ENCODE measurements at regions not wholly inside any gene's neighbourhood (a gene's known extent, or its start where the extent isn't known, plus 50 kb on each side); places are given as distances from the start of the nearest gene placed in this dataset.
"Not testable (repeated sequence)": the region's sequence is repeated elsewhere in the genome, so short reads cannot be mapped to it uniquely, and the experiment has no call there.

GRCh38 chr7:152949253-152949652 lies 189.7 kb downstream of the ACTR3B start:
- DNase-seq (ENCODE audit: low spot score), result no peak

GRCh38 chr7:152949790-152950189 lies 190.2 kb downstream of the ACTR3B start:
- no peak for DNase-seq (ENCODE audit: low spot score)

GRCh38 chr7:152956006-152956405 lies 196.5 kb downstream of the ACTR3B start:
- DNase-seq (ENCODE audit: low spot score), result no peak

GRCh38 chr7:152959610-152960009 lies 200.1 kb downstream of the ACTR3B start:
- no peak for DNase-seq (ENCODE audit: low spot score)

GRCh38 chr7:152961796-152962195 lies 202.2 kb downstream of the ACTR3B start:
- not testable (repeated sequence) for DNase-seq (ENCODE audit: low spot score)

GRCh38 chr7:152966189-152966588 lies 206.6 kb downstream of the ACTR3B start:
- no peak for DNase-seq (ENCODE audit: low spot score)

GRCh38 chr7:152967958-152968357 lies 208.4 kb downstream of the ACTR3B start:
- DNase-seq (ENCODE audit: low spot score), result no peak

- no peak for DNase-seq (ENCODE audit: low spot score)
Observed at GRCh38 chr7:152968514-152968913, 209.0 kb downstream of the ACTR3B start.

- DNase-seq (ENCODE audit: low spot score), result no peak
Observed at GRCh38 chr7:152969335-152969734, 209.8 kb downstream of the ACTR3B start.

- DNase-seq (ENCODE audit: low spot score), result no peak
Observed at GRCh38 chr7:152969839-152970238, 210.3 kb downstream of the ACTR3B start.

- DNase-seq (ENCODE audit: low spot score), result no peak
Observed at GRCh38 chr7:152970481-152970880, 210.9 kb downstream of the ACTR3B start.

GRCh38 chr7:152974577-152974976 lies 215.0 kb downstream of the ACTR3B start:
- no peak for DNase-seq (ENCODE audit: low spot score)

GRCh38 chr7:152975076-152975475 lies 215.5 kb downstream of the ACTR3B start:
- DNase-seq (ENCODE audit: low spot score), result no peak

GRCh38 chr7:152979376-152979775 lies 219.8 kb downstream of the ACTR3B start:
- DNase-seq (ENCODE audit: low spot score), result no peak

GRCh38 chr7:152984421-152984820 lies 224.9 kb downstream of the ACTR3B start:
- DNase-seq (ENCODE audit: low spot score), result no peak

- no peak for DNase-seq (ENCODE audit: low spot score)
Observed at GRCh38 chr7:152986376-152986775, 226.8 kb downstream of the ACTR3B start.

GRCh38 chr7:152987656-152988055 lies 228.1 kb downstream of the ACTR3B start:
- DNase-seq (ENCODE audit: low spot score), result no peak

GRCh38 chr7:152989889-152990380 lies 230.4 kb downstream of the ACTR3B start:
- no peak for DNase-seq (ENCODE audit: low spot score)

- DNase-seq (ENCODE audit: low spot score), result no peak
Observed at GRCh38 chr7:152998420-152998819, 238.9 kb downstream of the ACTR3B start.

GRCh38 chr7:153002115-153002514 lies 242.6 kb downstream of the ACTR3B start:
- no peak for DNase-seq (ENCODE audit: low spot score)

GRCh38 chr7:153002572-153002971 lies 243.0 kb downstream of the ACTR3B start:
- no peak for DNase-seq (ENCODE audit: low spot score)

GRCh38 chr7:153004341-153004740 lies 244.8 kb downstream of the ACTR3B start:
- DNase-seq (ENCODE audit: low spot score), result no peak

GRCh38 chr7:153005750-153006435 lies 246.3 kb downstream of the ACTR3B start:
- DNase-seq (ENCODE audit: low spot score), result no peak

GRCh38 chr7:153006452-153006851 lies 246.9 kb downstream of the ACTR3B start:
- no peak for DNase-seq (ENCODE audit: low spot score)

Measured in AG20443 (cell line).